HS-27A (cell line): ENCODE measurements at regions not wholly inside any gene's neighbourhood (a gene's known extent, or its start where the extent isn't known, plus 50 kb on each side); places are given as distances from the start of the nearest gene placed in this dataset.
"Not testable (repeated sequence)": the region's sequence is repeated elsewhere in the genome, so short reads cannot be mapped to it uniquely, and the experiment has no call there.

ENCODE experiments used
- DNase-seq: peaks from one replicate; pipeline ENCODE4 v3.0.0-alpha.2; 2012; ENCODE audit warnings: low read depth, missing footprints

DNA sequence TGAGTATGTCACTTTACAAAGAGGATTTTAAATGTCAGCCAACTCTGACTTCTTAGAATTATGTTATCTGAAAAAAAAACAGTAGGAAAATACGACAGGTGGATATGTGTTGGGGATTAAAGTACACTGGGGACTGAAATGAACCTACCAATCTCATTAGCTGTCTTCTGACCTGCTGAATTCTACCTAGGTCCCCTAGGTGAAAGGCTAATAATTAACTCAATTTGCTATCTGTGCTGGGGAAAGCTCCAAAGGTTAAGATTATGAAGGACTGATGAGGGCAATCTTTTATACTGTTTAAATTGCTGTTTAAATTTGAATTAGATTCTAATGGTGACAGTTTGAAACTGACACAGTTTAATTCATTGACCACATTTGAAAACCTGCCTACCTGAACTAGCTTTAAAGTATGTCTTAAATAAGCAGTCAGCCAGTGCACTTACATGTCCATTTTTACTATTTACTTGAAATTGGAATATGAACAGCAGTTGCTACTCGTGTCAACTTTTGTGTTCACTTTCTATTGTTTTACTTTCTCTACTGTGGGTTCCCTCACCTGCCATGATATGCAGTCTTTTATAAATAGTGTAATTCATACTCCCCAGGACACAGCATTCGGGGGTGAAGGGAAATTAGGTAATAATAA, 977.3 kb downstream of the C4orf33 start:
- DNase-seq: no peak

DNA sequence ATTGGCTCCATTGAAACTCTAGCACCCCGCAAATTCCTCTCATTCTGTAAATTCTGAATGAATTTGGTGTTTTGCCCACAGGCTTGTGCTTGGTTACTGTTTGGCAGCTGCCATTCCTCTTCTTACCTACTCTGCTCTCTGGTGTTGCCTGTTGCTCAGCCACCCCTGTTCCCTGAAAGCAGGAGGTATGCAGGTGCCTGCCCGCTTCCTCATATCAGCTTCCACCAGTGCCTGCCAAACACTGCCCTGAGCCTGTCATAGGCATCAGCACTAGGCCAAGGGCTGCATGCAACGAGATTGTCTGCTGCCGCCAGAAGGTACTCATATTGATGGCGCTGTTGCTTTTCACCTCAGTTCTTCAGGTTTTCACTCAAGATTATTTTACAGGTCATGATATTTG, 978.1 kb downstream of the C4orf33 start:
- DNase-seq: no peak

GRCh38 chr4:130077275-130077674, 981.3 kb downstream of the C4orf33 start:
- DNase-seq: no peak

DNA sequence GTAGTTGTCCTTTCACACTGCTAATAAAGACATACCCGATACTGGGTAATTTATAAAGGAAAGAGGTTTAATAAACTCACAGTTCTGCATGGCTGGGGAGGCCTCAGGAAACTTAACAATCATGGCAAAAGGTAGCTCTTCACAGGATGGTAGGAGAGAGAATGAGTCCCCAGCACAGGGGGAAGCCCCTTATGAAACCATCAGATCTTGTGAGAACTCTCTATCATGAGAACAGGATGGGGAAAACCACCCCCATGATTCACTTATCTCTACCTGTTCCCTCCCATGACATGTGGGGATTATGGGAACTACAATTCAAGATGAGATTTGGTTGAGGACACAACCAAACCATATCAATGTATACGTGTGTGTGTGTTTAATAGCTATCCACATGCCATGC, 983.1 kb downstream of the C4orf33 start:
- DNase-seq: not testable (repeated sequence)

DNA sequence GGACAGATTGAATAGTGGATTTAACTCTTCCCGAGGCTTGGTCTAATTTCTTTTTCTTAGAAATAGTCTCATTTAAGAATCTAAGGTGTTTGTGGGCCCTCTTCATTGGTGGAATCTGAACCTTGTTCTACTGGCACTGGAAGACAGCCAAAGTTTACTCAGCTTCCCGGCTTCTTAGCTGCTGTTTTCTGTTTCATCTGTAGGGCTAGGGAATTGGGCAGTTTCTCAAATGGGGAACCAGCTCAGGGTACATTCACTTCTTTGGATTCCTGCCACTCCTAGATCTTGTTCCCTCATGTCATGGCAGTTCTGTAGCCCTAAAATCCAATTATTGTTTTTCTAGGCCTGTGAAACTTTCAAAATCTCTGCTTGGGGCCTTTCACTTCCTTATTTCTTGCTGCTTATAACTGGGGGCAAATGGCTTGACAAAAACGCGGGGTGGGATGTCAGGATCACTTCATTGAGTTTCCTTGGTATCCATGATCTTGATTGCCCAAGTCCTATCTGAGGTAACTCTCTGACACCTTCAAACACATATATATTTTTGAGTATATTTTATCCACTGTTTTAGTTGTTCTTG, 985.0 kb downstream of the C4orf33 start:
- DNase-seq: no peak

DNA sequence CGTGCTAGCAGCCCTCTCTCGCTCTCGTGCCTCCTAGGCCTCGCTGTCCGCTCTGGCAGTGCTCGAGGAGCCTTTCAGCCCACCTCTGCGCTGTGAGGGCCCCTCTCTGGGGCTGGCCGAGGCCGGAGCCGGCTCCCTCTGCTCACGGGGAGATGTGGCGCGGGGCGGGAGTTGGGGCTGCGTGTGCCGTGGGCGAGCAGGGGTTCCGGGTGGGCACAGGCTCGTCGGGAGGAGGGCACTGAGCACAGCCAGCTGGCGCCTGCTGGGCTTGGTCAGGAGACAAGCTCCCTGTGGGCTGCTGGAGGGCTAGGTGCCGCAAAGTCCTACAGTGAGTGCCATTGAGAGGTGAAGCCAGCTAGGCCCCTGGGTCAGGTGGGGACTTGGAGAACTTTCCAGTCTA, 994.5 kb downstream of the C4orf33 start:
- DNase-seq: no peak

DNA sequence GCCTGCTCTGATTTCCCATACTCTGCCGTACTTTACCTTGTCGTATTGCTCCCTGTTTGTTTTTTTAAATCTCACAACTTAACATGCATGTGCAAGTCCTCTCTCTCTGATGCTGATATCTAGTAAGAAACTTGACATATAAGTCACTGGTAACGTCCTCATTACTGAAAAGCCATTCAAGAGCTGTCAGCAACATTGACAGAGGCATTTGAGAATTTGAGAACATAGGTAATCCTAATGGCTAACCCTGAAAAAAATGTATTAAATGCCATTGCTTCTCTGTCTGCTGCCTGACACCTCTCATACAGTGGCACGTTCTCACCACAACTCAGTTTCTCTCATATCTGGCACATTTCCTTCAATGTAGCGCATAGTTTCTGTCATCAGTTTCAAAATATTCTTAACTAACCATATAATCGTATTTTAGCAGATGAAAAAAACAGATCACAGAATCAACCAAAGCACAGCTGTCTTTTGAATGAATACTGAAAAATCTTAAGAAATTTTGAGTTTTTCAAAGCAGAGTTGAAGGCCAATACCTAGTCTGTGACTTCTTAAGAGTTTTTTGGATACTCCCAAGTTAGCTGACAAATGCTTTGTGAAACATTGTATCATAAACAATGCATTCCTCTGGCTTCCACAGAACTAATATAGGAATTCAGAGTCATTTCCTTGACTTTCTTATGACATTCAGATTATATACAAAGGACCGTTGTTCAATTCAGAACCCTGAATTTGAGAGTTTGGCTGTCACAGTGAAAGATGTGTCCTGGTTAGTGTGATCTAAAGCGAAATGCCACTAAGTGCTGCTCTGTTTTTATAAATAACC, 996.4 kb downstream of the C4orf33 start:
- DNase-seq: no peak

- DNase-seq: no peak
Measured at GRCh38 chr4:130099105-130099504, 1003.2 kb downstream of the C4orf33 start.

DNA sequence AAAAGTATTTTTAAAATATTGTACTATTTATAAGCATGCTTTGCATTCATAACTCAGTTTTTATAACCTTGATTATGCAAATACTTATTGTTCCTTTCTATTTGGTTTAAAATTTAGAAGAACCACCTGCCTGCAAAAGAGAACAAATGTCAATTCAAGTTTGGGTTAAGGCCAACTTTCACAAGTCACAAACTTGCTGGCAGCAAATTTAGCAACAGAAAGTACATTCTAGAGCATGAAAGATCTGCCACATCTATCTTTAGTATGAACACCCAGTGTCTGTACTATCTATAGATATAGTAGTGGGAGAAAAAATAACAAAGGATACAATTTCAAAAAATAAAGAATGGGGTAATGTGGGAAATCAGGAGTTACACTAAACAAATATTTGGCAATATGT, 1014.2 kb downstream of the C4orf33 start:
- no peak for DNase-seq

DNA sequence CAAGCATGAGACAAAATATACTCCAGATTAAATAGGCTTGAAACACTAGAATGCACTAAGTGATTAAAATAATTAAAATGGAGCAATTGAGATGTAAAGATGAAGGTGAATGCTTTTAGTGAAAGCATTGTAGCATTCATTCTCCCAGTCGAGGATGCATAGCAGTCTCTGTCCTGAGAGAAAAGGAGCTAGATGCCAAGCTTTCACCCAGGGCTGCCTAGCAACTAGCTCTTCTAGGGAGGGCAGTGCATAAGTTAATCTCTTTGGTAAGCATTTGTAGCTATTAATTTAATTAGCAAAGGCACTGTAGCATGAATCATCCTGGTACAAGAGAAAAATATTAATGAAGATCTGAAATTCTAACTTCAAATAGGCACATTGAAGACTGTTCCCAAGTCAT, 1014.8 kb downstream of the C4orf33 start:
- DNase-seq: no peak

- DNase-seq: no peak
Measured at GRCh38 chr4:130124066-130124465, 1028.1 kb downstream of the C4orf33 start.

DNA sequence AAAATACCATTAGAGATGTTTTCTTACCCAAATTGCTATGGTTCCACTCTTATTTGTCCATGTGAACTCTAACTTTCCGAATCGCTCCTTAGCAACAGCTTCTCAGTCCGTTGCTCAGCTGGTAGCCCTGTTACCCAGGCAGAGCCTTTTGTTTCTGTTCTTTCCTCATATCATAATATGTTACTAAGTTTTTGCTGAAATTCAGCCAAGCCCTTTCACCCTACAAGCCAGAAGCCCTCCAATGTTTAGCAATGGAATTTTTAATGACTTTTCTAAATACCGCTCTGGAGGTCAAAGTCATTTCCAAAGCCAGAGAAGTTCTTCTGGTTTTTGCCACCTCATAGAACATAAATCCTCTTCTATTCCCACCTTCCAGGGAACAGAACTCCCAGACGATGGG, 1029.5 kb downstream of the C4orf33 start:
- DNase-seq: no peak

GRCh38 chr4:130127297-130127696, 1031.3 kb downstream of the C4orf33 start:
- no peak for DNase-seq

GRCh38 chr4:130131536-130131935, 1035.6 kb downstream of the C4orf33 start:
- DNase-seq: no peak

DNA sequence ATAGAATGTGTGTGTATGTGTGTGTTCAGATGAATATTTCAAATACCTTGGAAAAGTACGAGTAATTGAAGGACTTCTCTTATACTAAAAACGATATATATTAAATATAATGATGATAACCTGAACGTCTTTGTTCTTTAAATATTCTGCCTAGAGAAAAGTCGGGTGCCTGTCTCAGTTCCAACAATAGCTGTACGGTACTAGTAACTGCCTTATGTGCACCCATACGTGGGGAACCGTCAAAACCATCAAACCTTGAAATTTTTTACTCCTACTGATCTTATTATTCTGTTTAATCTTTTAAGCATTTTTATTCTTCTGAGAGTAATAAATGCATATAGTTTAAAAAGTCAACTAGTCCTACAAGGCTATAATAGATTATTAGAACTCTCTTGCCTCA, 1045.7 kb downstream of the C4orf33 start:
- no peak for DNase-seq

- no peak for DNase-seq
Measured at GRCh38 chr4:130143656-130144055, 1047.7 kb downstream of the C4orf33 start.

DNA sequence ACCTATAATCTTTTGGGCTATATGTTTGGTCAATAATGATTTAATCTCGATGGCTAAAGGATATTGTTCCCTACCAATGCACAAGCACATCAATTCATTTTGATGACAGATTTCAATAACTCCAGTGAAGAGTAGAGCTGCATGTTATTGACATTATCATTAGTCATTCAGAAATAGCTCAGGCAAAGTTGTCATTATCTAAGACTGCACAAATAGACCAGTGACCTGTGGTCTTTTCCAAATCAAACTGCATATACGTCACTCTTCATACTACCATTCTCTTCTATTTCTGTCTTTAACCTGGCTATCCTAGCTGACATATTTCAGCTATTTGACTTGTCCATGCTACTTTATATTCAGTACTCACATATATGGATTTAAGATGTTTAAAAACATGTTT, 1050.8 kb downstream of the C4orf33 start:
- no peak for DNase-seq

DNA sequence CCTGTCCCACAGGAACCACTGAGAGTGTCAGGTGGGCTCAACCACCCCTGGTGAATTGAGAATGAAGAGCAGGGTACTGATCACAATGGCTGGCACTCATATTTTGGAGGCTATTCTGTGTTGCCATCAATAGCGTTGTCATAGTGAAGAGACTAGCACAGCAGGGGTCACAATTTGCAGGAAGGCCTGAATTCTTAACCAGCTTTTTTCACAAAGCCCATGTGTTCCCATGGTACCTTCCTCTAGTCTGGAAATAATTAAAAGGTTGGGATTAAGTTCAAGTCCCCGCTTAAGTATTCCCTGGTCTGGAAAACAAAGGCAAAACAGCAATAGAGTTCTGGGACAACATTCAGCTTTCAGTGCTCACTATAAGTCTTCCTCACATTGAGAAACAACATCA, 1051.7 kb downstream of the C4orf33 start:
- DNase-seq: no peak

- no peak for DNase-seq
Measured at GRCh38 chr4:130154901-130155300, 1058.9 kb downstream of the C4orf33 start.

DNA sequence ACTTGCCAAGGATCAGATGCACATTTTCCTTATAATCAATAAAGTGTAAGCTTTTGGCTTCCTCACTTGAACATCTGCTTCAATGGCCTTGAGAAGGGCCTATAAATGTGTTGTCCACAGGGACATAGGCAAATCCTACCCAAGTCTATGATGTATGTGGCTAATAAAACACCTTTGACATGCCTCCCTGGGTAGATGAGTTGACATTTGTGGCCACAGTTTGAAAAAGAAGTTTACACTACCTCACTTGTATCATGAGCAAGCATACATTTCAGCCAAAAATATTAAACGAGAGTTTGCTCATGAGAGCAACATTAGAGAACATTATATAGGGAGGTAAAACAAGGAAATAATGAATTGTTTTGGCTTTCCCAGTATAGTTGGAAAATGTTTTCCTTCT, 1067.7 kb downstream of the C4orf33 start:
- no peak for DNase-seq

GRCh38 chr4:130165381-130165780, 1069.4 kb downstream of the C4orf33 start:
- DNase-seq: no peak

- no peak for DNase-seq
Measured at GRCh38 chr4:130172156-130172555, 1076.2 kb downstream of the C4orf33 start.

DNA sequence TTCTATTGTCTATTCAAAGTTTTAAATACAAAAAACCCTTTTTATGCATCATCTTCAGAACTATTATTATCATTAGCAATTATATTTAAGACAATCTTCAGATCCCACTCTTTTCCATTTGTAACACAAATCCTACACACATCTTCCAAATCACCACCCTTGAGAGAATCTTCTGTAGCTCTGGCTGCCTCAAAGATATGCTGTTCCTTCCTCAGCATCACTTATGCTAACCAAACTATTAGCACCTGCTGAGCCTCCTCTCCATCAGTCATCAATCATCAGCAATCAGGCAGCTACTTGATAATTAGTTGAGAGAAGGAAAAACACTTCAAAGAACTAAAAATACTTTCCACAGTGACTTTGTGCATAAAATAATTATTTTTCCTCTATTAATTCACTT, 1082.2 kb downstream of the C4orf33 start:
- no peak for DNase-seq
